NCI-H446 treated with DMSO at 0.1 percent for 48 hours (cell line): ENCODE measurements at regions not wholly inside any gene's neighbourhood (a gene's known extent, or its start where the extent isn't known, plus 50 kb on each side); places are given as distances from the start of the nearest gene placed in this dataset.

Source experiments
- DNase-seq: peaks from one replicate; lab custom pipeline; 2025; lab: John Stamatoyannopoulos, UW

- DNase-seq = no peak
Observed at GRCh38 chr7:94274828-94275227, 119.9 kb upstream of the COL1A2 start.

GRCh38 chr7:94276027-94276426 is 118.7 kb upstream of the COL1A2 start:
- no peak for DNase-seq

- DNase-seq = no peak
Observed at GRCh38 chr7:94276795-94277194, 117.9 kb upstream of the COL1A2 start.

- DNase-seq = no peak
Observed at GRCh38 chr7:94277236-94277635, 117.5 kb upstream of the COL1A2 start.

GRCh38 chr7:94280851-94281250 is 113.8 kb upstream of the COL1A2 start:
- no peak for DNase-seq

GRCh38 chr7:94284104-94284503 is 110.6 kb upstream of the COL1A2 start:
- DNase-seq = no peak

GRCh38 chr7:94286111-94286510 is 108.6 kb upstream of the COL1A2 start:
- DNase-seq = no peak

GRCh38 chr7:94288096-94288495 is 106.6 kb upstream of the COL1A2 start:
- no peak for DNase-seq

GRCh38 chr7:94289071-94289470 is 105.6 kb upstream of the COL1A2 start:
- peak; percentile 51 for DNase-seq

GRCh38 chr7:94294471-94295131 is 100.1 kb upstream of the COL1A2 start:
- no peak for DNase-seq

GRCh38 chr7:94295850-94296249 is 98.8 kb upstream of the COL1A2 start:
- peak; percentile 45 for DNase-seq

GRCh38 chr7:94296881-94297280 is 97.8 kb upstream of the COL1A2 start:
- no peak for DNase-seq

- DNase-seq = no peak
Observed at GRCh38 chr7:94297397-94297838, 97.3 kb upstream of the COL1A2 start.

- no peak for DNase-seq
Observed at GRCh38 chr7:94298943-94299342, 95.8 kb upstream of the COL1A2 start.

GRCh38 chr7:94300176-94300835 is 94.4 kb upstream of the COL1A2 start:
- no peak for DNase-seq

- DNase-seq = no peak
Observed at GRCh38 chr7:94301024-94301586, 93.6 kb upstream of the COL1A2 start.

- DNase-seq = no peak
Observed at GRCh38 chr7:94303118-94303517, 91.6 kb upstream of the COL1A2 start.

GRCh38 chr7:94303695-94304094 is 91.0 kb upstream of the COL1A2 start:
- no peak for DNase-seq

- no peak for DNase-seq
Observed at GRCh38 chr7:94304878-94305277, 89.8 kb upstream of the COL1A2 start.

GRCh38 chr7:94305836-94306235 is 88.9 kb upstream of the COL1A2 start:
- no peak for DNase-seq

- no peak for DNase-seq
Observed at GRCh38 chr7:94307399-94308048, 87.2 kb upstream of the COL1A2 start.

- no peak for DNase-seq
Observed at GRCh38 chr7:94311515-94311914, 83.2 kb upstream of the COL1A2 start.

- DNase-seq = peak; percentile 25
Observed at GRCh38 chr7:94313926-94314325, 80.8 kb upstream of the COL1A2 start.
